Neural crest cell (in vitro differentiated cells): ENCODE measurements at regions not wholly inside any gene's neighbourhood (a gene's known extent, or its start where the extent isn't known, plus 50 kb on each side); places are given as distances from the start of the nearest gene placed in this dataset.

Experiments used
- DNase-seq: peaks from one replicate; pipeline ENCODE4 v3.0.0; 2021; ENCODE audit warnings: low read depth, mixed read lengths, low spot score
- H3K27ac Mint-ChIP-seq: one replicate; pipeline ENCODE4 v1.8.0; 2021; ENCODE audit warnings: mild to moderate bottlenecking, mixed read lengths; ENCODE audit not compliant: unreplicated experiment
- H3K27me3 Mint-ChIP-seq: 2 replicates; pipeline ENCODE4 v1.8.0; 2021; ENCODE audit warnings: low read depth, mild to moderate bottlenecking, mixed read lengths
- H3K36me3 Mint-ChIP-seq: 2 replicates; pipeline ENCODE4 v1.8.0; 2021; ENCODE audit warnings: low read depth, mild to moderate bottlenecking, mixed read lengths
- H3K4me1 Mint-ChIP-seq: 2 replicates; pipeline ENCODE4 v1.8.0; 2021; ENCODE audit warnings: mixed read lengths
- H3K4me3 Mint-ChIP-seq: one replicate; pipeline ENCODE4 v1.8.0; 2021; ENCODE audit warnings: mild to moderate bottlenecking, mixed read lengths
- H3K9me3 Mint-ChIP-seq: 2 replicates; pipeline ENCODE4 v1.8.0; 2021; ENCODE audit warnings: mixed read lengths
- TF ChIP-seq, protein P1 (sequence below): fragments of 200-600 bp; sonication (generic); conservative IDR thresholded peaks from 2 replicates; pipeline ENCODE4 v1.5.0; 2021; ENCODE audit warnings: antibody characterized with exemption, mild to moderate bottlenecking

DNA sequence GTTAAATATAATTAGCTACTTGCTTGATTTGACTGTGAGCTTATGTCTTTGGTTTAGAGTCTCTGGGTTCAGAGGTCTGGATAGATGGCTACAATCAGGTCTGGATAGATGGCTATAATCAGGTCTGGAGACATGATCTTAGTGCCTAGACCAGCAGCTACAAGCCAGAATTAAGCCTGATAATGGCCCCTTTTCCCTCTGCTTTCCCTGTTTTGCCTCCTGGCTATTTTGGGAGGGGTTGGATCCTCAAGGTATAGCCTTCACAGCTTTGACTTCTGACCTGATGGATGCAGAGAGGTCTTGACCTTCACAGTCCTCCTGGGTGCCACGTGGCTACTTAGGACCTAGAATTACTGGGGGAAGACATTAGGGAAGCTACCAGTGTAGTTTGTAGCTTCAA is 877.7 kb downstream of the GALC start:
- Mint-ChIP-seq H3K4me1 (no peaks in the 10 kb centered on the region), H3K4me3 (no peak overlapping the region), H3K27ac (no peak overlapping the region), H3K9me3 (peaks cover 7% of the 10 kb centered on the region), H3K36me3 (no peaks in the 10 kb centered on the region), H3K27me3 (no peaks in the 10 kb centered on the region)
- DNase-seq: no peak
- TF ChIP-seq, protein P1, sequence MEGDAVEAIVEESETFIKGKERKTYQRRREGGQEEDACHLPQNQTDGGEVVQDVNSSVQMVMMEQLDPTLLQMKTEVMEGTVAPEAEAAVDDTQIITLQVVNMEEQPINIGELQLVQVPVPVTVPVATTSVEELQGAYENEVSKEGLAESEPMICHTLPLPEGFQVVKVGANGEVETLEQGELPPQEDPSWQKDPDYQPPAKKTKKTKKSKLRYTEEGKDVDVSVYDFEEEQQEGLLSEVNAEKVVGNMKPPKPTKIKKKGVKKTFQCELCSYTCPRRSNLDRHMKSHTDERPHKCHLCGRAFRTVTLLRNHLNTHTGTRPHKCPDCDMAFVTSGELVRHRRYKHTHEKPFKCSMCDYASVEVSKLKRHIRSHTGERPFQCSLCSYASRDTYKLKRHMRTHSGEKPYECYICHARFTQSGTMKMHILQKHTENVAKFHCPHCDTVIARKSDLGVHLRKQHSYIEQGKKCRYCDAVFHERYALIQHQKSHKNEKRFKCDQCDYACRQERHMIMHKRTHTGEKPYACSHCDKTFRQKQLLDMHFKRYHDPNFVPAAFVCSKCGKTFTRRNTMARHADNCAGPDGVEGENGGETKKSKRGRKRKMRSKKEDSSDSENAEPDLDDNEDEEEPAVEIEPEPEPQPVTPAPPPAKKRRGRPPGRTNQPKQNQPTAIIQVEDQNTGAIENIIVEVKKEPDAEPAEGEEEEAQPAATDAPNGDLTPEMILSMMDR: no peak

DNA sequence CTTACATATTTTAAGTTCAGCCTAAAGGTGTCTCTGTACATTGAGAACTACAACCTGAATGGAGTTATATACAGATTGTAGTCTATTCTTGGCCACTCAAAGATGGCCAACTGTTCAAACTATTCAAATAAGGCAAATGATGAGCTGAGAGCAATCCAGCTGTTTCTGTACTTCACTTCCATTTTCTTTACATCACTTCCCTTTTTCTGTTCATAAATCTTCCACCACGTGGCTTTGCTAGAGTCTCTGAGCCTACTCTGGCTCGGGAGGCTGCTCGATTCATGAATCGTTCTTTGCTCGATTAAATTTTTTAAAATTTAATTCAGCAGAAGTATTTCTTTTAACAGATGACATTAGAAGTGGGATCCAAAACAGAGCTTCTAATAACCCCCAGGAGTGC is 879.7 kb downstream of the GALC start:
- Mint-ChIP-seq H3K36me3 (no peaks in the 10 kb centered on the region), H3K4me3 (no peak overlapping the region), H3K9me3 (peaks cover 3% of the 10 kb centered on the region), H3K4me1 (no peaks in the 10 kb centered on the region), H3K27me3 (no peaks in the 10 kb centered on the region), H3K27ac (no peak overlapping the region)
- TF ChIP-seq, protein P1: peak; percentile 25
- DNase-seq: no peak

DNA sequence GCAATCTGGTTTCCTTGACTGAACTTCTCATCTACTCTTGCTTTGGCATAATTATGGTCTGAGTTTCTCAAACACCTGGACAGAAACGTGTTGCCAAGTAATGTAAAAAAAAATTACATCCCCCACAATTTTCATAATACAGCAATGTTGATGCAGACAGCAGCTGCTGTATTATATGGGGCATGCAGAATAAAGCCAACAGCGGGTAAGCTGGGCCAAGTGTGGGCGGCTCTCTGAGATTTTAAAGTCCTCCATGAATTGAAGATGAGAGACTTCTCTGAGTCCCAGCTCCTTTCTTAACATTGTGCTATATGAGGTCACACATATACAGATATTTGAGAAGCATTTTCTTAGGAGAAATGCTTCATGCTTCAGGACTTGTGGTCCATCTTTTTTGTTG is 881.2 kb downstream of the GALC start:
- no peaks in the 10 kb centered on the region for H3K4me1 Mint-ChIP-seq
- TF ChIP-seq, protein P1: no peak
- no peaks in the 10 kb centered on the region for H3K36me3 Mint-ChIP-seq
- H3K4me3 Mint-ChIP-seq: no peak overlapping the region
- no peak for DNase-seq
- no peak overlapping the region for H3K27ac Mint-ChIP-seq
- H3K9me3 Mint-ChIP-seq: no peaks in the 10 kb centered on the region
- H3K27me3 Mint-ChIP-seq: no peaks in the 10 kb centered on the region

DNA sequence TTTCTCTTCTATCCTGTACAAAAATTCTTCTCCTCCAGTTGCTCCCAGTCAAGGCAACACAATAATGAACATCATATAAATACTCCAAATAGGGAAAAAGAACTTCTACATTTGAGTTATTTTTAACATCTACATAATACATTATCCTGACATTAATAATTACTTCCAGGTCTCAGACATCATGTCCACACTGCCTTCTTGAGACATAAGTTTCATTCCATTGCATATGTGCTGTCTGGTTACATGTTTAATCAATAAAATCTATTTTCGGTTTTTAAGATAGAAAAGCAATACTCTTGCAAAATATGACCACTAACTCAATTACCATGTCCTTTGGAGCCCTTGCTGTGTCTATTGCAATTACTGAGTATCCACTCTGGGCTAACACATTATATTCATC is 881.9 kb downstream of the GALC start:
- Mint-ChIP-seq H3K9me3 (no peaks in the 10 kb centered on the region), H3K4me1 (no peaks in the 10 kb centered on the region), H3K27ac (no peak overlapping the region), H3K4me3 (no peak overlapping the region), H3K27me3 (no peaks in the 10 kb centered on the region), H3K36me3 (no peaks in the 10 kb centered on the region)
- no peak for DNase-seq
- TF ChIP-seq, protein P1: no peak

DNA sequence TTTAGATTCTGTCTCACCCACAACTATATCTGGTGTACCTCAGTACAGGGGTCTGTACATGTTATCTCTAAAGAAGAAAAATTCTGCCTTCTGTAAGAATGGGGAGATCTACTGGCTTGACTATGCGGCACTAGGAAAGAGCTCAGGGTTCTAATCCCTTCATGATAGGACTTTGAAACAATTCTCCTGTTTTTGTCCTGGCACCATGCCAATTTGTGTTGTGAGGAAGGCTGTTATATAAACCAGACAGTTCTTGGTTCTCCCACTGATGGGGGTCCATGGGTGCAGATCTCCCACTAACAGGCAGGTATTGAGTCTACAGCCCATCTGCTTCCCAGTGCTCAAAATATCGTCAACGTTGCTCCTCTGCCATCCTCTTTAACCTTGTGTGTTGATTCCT is 883.7 kb downstream of the GALC start:
- Mint-ChIP-seq H3K9me3 (no peaks in the 10 kb centered on the region), H3K27ac (no peak overlapping the region), H3K4me1 (no peaks in the 10 kb centered on the region), H3K27me3 (no peaks in the 10 kb centered on the region), H3K36me3 (no peaks in the 10 kb centered on the region), H3K4me3 (no peak overlapping the region)
- no peak for DNase-seq
- TF ChIP-seq, protein P1: no peak

DNA sequence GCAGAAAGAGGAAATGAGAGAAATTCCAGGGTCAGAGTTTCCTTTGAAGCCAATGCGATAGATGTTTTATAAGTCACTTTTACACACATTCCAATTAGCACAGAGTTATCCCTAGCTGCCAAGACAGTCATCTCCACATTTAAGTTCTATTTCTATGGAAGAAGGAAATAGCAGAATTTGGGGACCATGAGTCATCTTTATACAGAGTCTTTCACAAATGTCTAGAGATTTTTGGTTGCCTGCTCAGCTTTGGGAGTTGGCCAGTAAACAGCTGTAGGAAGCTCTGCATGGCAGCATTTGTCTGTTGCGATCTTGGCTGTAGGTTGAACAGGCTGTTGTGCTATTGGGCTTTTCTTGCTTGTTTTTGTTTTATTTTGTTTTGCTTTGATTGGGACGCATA is 884.3 kb downstream of the GALC start:
- no peak overlapping the region for H3K27ac Mint-ChIP-seq
- no peaks in the 10 kb centered on the region for H3K9me3 Mint-ChIP-seq
- H3K4me1 Mint-ChIP-seq: no peaks in the 10 kb centered on the region
- H3K36me3 Mint-ChIP-seq: no peaks in the 10 kb centered on the region
- DNase-seq: no peak
- TF ChIP-seq, protein P1: no peak
- no peak overlapping the region for H3K4me3 Mint-ChIP-seq
- H3K27me3 Mint-ChIP-seq: no peaks in the 10 kb centered on the region
